Left ventricle myocardium inferior (tissue), 1 donor: ENCODE measurements at regions not wholly inside any gene's neighbourhood (a gene's known extent, or its start where the extent isn't known, plus 50 kb on each side); places are given as distances from the start of the nearest gene placed in this dataset.

Experiments
- DNase-seq: peaks from one replicate; pipeline ENCODE4 v3.0.0-alpha.2; 2020
- H3K27ac ChIP-seq: fragments of 200-600 bp; replicated peaks from 2 replicates; pipeline ENCODE4 v1.8.0; 2021
- H3K27me3 ChIP-seq: fragments of 200-600 bp; 2 replicates; pipeline ENCODE4 v1.8.0; 2021; ENCODE audit warnings: low read depth
- H3K36me3 ChIP-seq: fragments of 200-600 bp; 2 replicates; pipeline ENCODE4 v1.8.0; 2021
- H3K4me1 ChIP-seq: fragments of 200-600 bp; 2 replicates; pipeline ENCODE4 v1.8.0; 2021
- H3K4me3 ChIP-seq: fragments of 200-600 bp; 2 replicates; pipeline ENCODE4 v1.8.0; 2021; ENCODE audit warnings: mild to moderate bottlenecking, moderate library complexity
- H3K9me3 ChIP-seq: fragments of 200-600 bp; replicated peaks from 2 replicates; pipeline ENCODE4 v1.8.0; 2021
- intact Hi-C: fragments of 100-400 bp; cut with micrococcal nuclease; formaldehyde crosslinking; loops from one replicate; pipeline ENCODE4 v1.11.0; 2022
- TF ChIP-seq, protein P1 (sequence below): fragments of 200-600 bp; IDR thresholded peaks from 2 replicates; pipeline ENCODE4 v1.8.0; 2021; ENCODE audit warnings: antibody characterized with exemption, mild to moderate bottlenecking, borderline replicate concordance
- donor health status: DM: no; HTN: yes; CAD: no; lungs with severe emphysema.

DNA sequence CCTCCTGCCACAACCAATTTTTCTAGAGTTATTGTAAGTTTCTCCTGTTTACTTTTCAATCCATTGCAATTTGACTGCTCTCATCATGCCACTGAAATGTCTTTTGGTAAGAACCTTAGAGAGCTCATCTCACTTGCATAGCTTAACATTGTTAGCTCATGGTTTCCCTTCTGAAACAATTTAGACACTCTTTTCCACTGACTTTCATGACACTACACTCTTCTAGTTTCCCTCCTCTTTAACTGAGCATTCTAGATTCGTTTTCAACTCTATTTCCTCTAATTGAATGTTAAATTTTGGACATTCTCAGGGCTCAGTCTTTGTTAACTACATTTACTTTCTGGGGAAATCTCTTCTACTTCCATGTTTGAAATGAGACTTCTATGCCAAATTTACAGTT, 369.1 kb downstream of the JRKL start:
- TF ChIP-seq, protein P1, sequence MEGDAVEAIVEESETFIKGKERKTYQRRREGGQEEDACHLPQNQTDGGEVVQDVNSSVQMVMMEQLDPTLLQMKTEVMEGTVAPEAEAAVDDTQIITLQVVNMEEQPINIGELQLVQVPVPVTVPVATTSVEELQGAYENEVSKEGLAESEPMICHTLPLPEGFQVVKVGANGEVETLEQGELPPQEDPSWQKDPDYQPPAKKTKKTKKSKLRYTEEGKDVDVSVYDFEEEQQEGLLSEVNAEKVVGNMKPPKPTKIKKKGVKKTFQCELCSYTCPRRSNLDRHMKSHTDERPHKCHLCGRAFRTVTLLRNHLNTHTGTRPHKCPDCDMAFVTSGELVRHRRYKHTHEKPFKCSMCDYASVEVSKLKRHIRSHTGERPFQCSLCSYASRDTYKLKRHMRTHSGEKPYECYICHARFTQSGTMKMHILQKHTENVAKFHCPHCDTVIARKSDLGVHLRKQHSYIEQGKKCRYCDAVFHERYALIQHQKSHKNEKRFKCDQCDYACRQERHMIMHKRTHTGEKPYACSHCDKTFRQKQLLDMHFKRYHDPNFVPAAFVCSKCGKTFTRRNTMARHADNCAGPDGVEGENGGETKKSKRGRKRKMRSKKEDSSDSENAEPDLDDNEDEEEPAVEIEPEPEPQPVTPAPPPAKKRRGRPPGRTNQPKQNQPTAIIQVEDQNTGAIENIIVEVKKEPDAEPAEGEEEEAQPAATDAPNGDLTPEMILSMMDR = no peak
- H3K4me1 ChIP-seq = no peaks in the 10 kb centered on the region
- H3K27ac ChIP-seq = no peak overlapping the region
- H3K4me3 ChIP-seq = no peak overlapping the region
- no peak for DNase-seq
- intact Hi-C loops = no loop called here
- no peaks in the 10 kb centered on the region for H3K36me3 ChIP-seq
- H3K27me3 ChIP-seq = no peaks in the 10 kb centered on the region
- no peaks in the 10 kb centered on the region for H3K9me3 ChIP-seq

DNA sequence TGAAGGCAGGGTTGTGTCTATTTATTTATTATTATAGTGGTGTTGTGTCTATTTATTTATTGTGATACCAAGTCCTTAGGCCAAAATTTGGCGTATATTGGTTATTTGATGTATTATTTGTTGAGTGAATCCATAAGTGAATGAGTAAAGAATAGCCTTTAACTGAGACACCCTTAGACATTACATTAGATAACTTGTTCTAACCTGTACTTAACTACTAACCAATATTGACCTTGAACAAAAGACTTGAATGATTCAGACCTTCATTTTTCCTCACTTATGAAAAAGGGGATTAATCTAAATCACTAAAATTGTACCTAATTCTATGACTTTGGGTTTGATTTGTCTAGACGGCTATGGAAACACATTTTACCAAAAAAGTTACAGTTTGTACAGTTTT, 370.5 kb downstream of the JRKL start:
- H3K4me1 ChIP-seq = no peaks in the 10 kb centered on the region
- DNase-seq = no peak
- intact Hi-C loops = no loop called here
- no peak overlapping the region for H3K27ac ChIP-seq
- no peaks in the 10 kb centered on the region for H3K9me3 ChIP-seq
- H3K36me3 ChIP-seq = no peaks in the 10 kb centered on the region
- no peak overlapping the region for H3K4me3 ChIP-seq
- TF ChIP-seq, protein P1 = no peak
- no peaks in the 10 kb centered on the region for H3K27me3 ChIP-seq

DNA sequence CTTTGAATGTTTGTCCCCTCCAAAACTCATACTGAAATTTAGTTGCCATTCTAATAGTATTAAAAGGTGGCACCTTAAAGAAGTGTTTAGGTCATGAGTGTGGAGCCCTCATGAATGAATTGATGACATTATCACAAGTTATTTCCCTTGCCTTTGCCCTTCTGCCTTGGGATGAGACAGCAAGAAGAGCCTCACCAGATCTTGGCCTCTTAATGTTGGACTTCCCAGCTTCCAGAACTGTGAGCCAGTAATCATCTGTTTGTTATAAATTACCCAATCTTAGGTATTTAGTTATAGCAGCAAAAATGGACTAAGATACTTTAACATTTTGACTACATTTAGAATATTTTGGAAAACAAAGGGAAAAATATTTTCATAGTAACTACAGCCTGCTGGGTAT, 371.0 kb downstream of the JRKL start:
- TF ChIP-seq, protein P1 = no peak
- Histone ChIP-seq H3K27ac (no peak overlapping the region), H3K36me3 (no peaks in the 10 kb centered on the region), H3K4me3 (no peak overlapping the region), H3K9me3 (no peaks in the 10 kb centered on the region), H3K4me1 (no peaks in the 10 kb centered on the region), H3K27me3 (no peaks in the 10 kb centered on the region)
- no peak for DNase-seq
- intact Hi-C loops = no loop called here

DNA sequence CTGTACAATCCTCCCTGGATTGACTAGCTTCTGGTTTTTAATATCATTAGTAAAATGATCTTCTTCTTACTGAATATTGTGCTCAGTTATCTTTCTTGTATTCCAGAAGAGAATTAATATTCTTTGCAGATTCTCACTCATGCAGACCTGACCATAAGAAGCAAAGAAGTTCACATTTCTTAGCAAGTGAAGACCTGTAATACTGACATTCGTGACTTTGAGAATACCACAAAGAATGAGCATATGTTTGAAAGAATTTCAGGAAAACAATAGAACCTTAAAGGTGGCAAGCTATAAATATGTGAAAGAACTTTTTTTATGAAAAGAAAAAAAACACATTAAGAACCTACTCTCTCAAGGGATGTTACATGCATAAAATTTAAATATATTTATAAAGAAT, 371.6 kb downstream of the JRKL start:
- Histone ChIP-seq H3K36me3 (no peaks in the 10 kb centered on the region), H3K9me3 (no peaks in the 10 kb centered on the region), H3K27me3 (no peaks in the 10 kb centered on the region), H3K27ac (no peak overlapping the region), H3K4me1 (no peaks in the 10 kb centered on the region), H3K4me3 (no peak overlapping the region)
- TF ChIP-seq, protein P1 = no peak
- intact Hi-C loops = no loop called here
- no peak for DNase-seq

DNA sequence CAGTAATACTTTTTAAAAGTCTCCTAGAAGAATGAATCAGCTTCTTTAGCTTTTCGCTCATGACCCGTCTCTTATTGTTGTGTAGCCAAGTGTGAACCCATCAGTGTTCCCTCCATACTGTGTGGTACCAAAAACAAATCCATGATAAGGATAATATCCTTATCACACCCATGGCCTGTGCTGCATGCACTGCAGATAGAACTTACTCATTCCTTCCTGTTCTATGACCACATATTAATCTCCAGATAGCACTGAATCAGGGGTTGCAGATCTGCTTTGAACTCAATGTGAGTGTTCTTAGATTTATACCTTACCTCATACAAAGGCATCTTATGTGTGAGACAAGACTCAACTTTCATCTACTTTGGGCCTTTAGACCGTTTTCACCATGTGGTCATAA, 373.4 kb downstream of the JRKL start:
- intact Hi-C loops = no loop called here
- no peaks in the 10 kb centered on the region for H3K36me3 ChIP-seq
- H3K9me3 ChIP-seq = no peaks in the 10 kb centered on the region
- DNase-seq = no peak
- H3K4me1 ChIP-seq = no peaks in the 10 kb centered on the region
- H3K27ac ChIP-seq = no peak overlapping the region
- TF ChIP-seq, protein P1 = no peak
- no peak overlapping the region for H3K4me3 ChIP-seq
- H3K27me3 ChIP-seq = no peaks in the 10 kb centered on the region

DNA sequence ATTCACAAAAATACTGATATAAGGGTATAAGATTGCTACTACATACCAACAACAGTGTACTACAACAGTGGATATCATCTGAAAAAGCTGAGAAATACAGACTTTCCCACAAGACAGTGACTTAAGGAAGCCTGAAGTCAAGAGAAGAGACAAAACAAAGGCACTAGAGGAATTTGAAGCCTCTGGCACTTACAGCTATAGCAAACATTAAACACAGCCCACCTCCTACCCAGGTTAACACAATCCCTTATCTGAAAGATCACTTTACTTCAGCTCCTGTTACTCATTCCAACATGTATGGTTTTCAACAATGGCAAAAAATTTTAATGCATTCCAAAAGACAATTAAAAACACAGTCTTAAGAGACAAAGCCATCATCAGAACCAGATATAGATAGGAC, 388.5 kb downstream of the JRKL start:
- Histone ChIP-seq H3K9me3 (no peaks in the 10 kb centered on the region), H3K4me3 (no peak overlapping the region), H3K36me3 (no peaks in the 10 kb centered on the region), H3K4me1 (no peaks in the 10 kb centered on the region), H3K27ac (no peak overlapping the region), H3K27me3 (no peaks in the 10 kb centered on the region)
- no peak for DNase-seq
- TF ChIP-seq, protein P1 = no peak
- intact Hi-C loops = no loop called here
